Nephron progenitor cell (in vitro differentiated cells): ENCODE measurements at regions not wholly inside any gene's neighbourhood (a gene's known extent, or its start where the extent isn't known, plus 50 kb on each side); places are given as distances from the start of the nearest gene placed in this dataset.

Source experiments
- DNase-seq: peaks from one replicate; pipeline ENCODE4 v3.0.0; 2021
- H3K27ac Mint-ChIP-seq: 2 replicates; pipeline ENCODE4 v1.8.0; 2021; ENCODE audit warnings: mild to moderate bottlenecking, moderate library complexity, mixed read lengths
- H3K27me3 Mint-ChIP-seq: 2 replicates; pipeline ENCODE4 v1.8.0; 2021; ENCODE audit warnings: mild to moderate bottlenecking, low read depth, mixed read lengths; ENCODE audit not compliant: poor library complexity
- H3K36me3 Mint-ChIP-seq: 2 replicates; pipeline ENCODE4 v1.8.0; 2021; ENCODE audit warnings: low read depth, mixed read lengths
- H3K4me1 Mint-ChIP-seq: 2 replicates; pipeline ENCODE4 v1.8.0; 2021; ENCODE audit warnings: mixed read lengths
- H3K4me3 Mint-ChIP-seq: 2 replicates; pipeline ENCODE4 v1.8.0; 2021; ENCODE audit warnings: mild to moderate bottlenecking, moderate library complexity, mixed read lengths
- H3K9me3 Mint-ChIP-seq: 2 replicates; pipeline ENCODE4 v1.8.0; 2021; ENCODE audit warnings: mild to moderate bottlenecking, moderate library complexity, mixed read lengths
- CTCF ChIP-seq: fragments of 200-600 bp; sonication (generic); IDR thresholded peaks from 2 replicates; pipeline ENCODE4 v1.5.0; 2021; ENCODE audit warnings: antibody characterized with exemption

GRCh38 chr4:104073229-104073628, 353.4 kb upstream of the TACR3 start:
- no peak for DNase-seq
- Mint-ChIP-seq H3K9me3 (peaks cover 12% of the 10 kb centered on the region), H3K4me3 (no peak overlapping the region), H3K27ac (no peak overlapping the region), H3K27me3 (no peaks in the 10 kb centered on the region), H3K36me3 (no peaks in the 10 kb centered on the region), H3K4me1 (no peaks in the 10 kb centered on the region)
- no peak for TF ChIP-seq CTCF

- Mint-ChIP-seq H3K27me3 (no peaks in the 10 kb centered on the region), H3K4me1 (peaks cover 9% of the 10 kb centered on the region), H3K4me3 (no peak overlapping the region), H3K9me3 (peaks cover 12% of the 10 kb centered on the region), H3K36me3 (no peaks in the 10 kb centered on the region), H3K27ac (no peak overlapping the region)
- DNase-seq = no peak
- TF ChIP-seq CTCF = no peak
Observed at GRCh38 chr4:104066533-104066932, 346.7 kb upstream of the TACR3 start.

GRCh38 chr4:104064646-104065577, 345.1 kb upstream of the TACR3 start:
- Mint-ChIP-seq H3K9me3 (peaks cover 3% of the 10 kb centered on the region), H3K4me1 (peaks cover 9% of the 10 kb centered on the region), H3K27ac (no peak overlapping the region), H3K4me3 (no peak overlapping the region), H3K27me3 (no peaks in the 10 kb centered on the region), H3K36me3 (no peaks in the 10 kb centered on the region)
- TF ChIP-seq CTCF = peak; percentile 76
- DNase-seq = peak; percentile 64

GRCh38 chr4:104063341-104063740, 343.6 kb upstream of the TACR3 start:
- TF ChIP-seq CTCF = no peak
- DNase-seq = no peak
- H3K36me3 Mint-ChIP-seq = no peaks in the 10 kb centered on the region
- H3K4me3 Mint-ChIP-seq = no peak overlapping the region
- H3K27ac Mint-ChIP-seq = no peak overlapping the region
- no peaks in the 10 kb centered on the region for H3K9me3 Mint-ChIP-seq
- H3K4me1 Mint-ChIP-seq = peaks cover 9% of the 10 kb centered on the region
- H3K27me3 Mint-ChIP-seq = no peaks in the 10 kb centered on the region

- Mint-ChIP-seq H3K9me3 (peaks cover 3% of the 10 kb centered on the region), H3K27ac (no peak overlapping the region), H3K36me3 (no peaks in the 10 kb centered on the region), H3K4me3 (no peak overlapping the region), H3K4me1 (no peaks in the 10 kb centered on the region), H3K27me3 (no peaks in the 10 kb centered on the region)
- no peak for DNase-seq
- no peak for TF ChIP-seq CTCF
Observed at GRCh38 chr4:104044369-104044768, 324.6 kb upstream of the TACR3 start.

GRCh38 chr4:104032896-104033295, 313.1 kb upstream of the TACR3 start:
- no peak overlapping the region for H3K4me3 Mint-ChIP-seq
- TF ChIP-seq CTCF = no peak
- H3K27me3 Mint-ChIP-seq = no peaks in the 10 kb centered on the region
- DNase-seq = no peak
- no peaks in the 10 kb centered on the region for H3K9me3 Mint-ChIP-seq
- H3K4me1 Mint-ChIP-seq = no peaks in the 10 kb centered on the region
- no peak overlapping the region for H3K27ac Mint-ChIP-seq
- no peaks in the 10 kb centered on the region for H3K36me3 Mint-ChIP-seq
